Subcutaneous abdominal adipose tissue (tissue), 5 donors: ENCODE measurements at regions not wholly inside any gene's neighbourhood (a gene's known extent, or its start where the extent isn't known, plus 50 kb on each side); places are given as distances from the start of the nearest gene placed in this dataset.

Experiments
- H3K27ac ChIP-seq: one replicate; pipeline ENCODE4 v1.7.0; 2013; ENCODE audit warnings: low read depth, mild to moderate bottlenecking, inconsistent platforms, low read length, moderate library complexity
- H3K27me3 ChIP-seq, 5 donors: one replicate each; pipeline ENCODE4 v1.7.0; 2013; ENCODE audit warnings: low read length in 5 of 5, inconsistent platforms in 1 of 5; ENCODE audit not compliant: control insufficient read depth in 5 of 5, insufficient read depth in 4 of 5
- H3K36me3 ChIP-seq, 5 donors: one replicate each; pipeline ENCODE4 v1.7.0; 2013; ENCODE audit warnings: low read length in 5 of 5; ENCODE audit not compliant: control insufficient read depth in 5 of 5, insufficient read depth in 5 of 5
- H3K4me1 ChIP-seq, 5 donors: one replicate each; pipeline ENCODE4 v1.7.0; 2013; ENCODE audit warnings: low read length in 5 of 5, mild to moderate bottlenecking in 3 of 5, moderate library complexity in 1 of 5; ENCODE audit not compliant: control insufficient read depth in 5 of 5, insufficient read depth in 5 of 5
- H3K4me3 ChIP-seq, 5 donors: one replicate each; pipeline ENCODE4 v1.7.0; 2013; ENCODE audit warnings: low read length in 5 of 5, low read depth in 1 of 5
- H3K9ac ChIP-seq, 5 donors: one replicate each; pipeline ENCODE4 v1.7.0; 2013; ENCODE audit warnings: low read length in 5 of 5, mild to moderate bottlenecking in 4 of 5, moderate library complexity in 3 of 5
- H3K9me3 ChIP-seq, 5 donors: one replicate each; pipeline ENCODE4 v1.7.0; 2013; ENCODE audit warnings: low read length in 5 of 5; ENCODE audit not compliant: control insufficient read depth in 5 of 5
- donor health status: healthy.
- donor health status: healthy.
- donor health status: healthy.
- donor health status: healthy.
- donor health status: healthy.

GRCh38 chr5:124521461-124522230 lies 224.8 kb downstream of the ZNF608 start:
- H3K9me3 ChIP-seq: no peaks in the 10 kb centered on the region
- no peak overlapping the region for H3K9ac ChIP-seq
- no peak overlapping the region for H3K4me3 ChIP-seq
- H3K36me3 ChIP-seq: no peaks in the 10 kb centered on the region
- peaks cover 0 to 12% (median 6%) of the 10 kb centered on the region in 5 donors for H3K4me1 ChIP-seq
- no peaks in the 10 kb centered on the region for H3K27me3 ChIP-seq
- H3K27ac ChIP-seq: no peak overlapping the region

- Histone ChIP-seq H3K36me3 (no peaks in the 10 kb centered on the region), H3K4me3 (no peak overlapping the region), H3K27me3 (no peaks in the 10 kb centered on the region), H3K9ac (no peak overlapping the region), H3K9me3 (no peaks in the 10 kb centered on the region), H3K4me1 (peaks cover 0 to 22% (median 14%) of the 10 kb centered on the region in 5 donors), H3K27ac (no peak overlapping the region)
Measured at GRCh38 chr5:124519396-124519795, 227.0 kb downstream of the ZNF608 start.

- Histone ChIP-seq H3K27me3 (no peaks in the 10 kb centered on the region), H3K27ac (no peak overlapping the region), H3K36me3 (no peaks in the 10 kb centered on the region), H3K4me1 (peaks cover 0 to 20% (median 8%) of the 10 kb centered on the region in 5 donors), H3K9me3 (no peaks in the 10 kb centered on the region), H3K4me3 (no peak overlapping the region), H3K9ac (no peak overlapping the region)
Measured at GRCh38 chr5:124516567-124516966, 229.9 kb downstream of the ZNF608 start.

- peaks cover 0 to 20% (median 8%) of the 10 kb centered on the region in 5 donors for H3K4me1 ChIP-seq
- H3K9ac ChIP-seq: no peak overlapping the region
- no peaks in the 10 kb centered on the region for H3K27me3 ChIP-seq
- no peak overlapping the region for H3K27ac ChIP-seq
- no peak overlapping the region for H3K4me3 ChIP-seq
- H3K9me3 ChIP-seq: no peaks in the 10 kb centered on the region
- H3K36me3 ChIP-seq: no peaks in the 10 kb centered on the region
Measured at GRCh38 chr5:124515497-124516245, 230.8 kb downstream of the ZNF608 start.

- no peak overlapping the region for H3K9ac ChIP-seq
- no peaks in the 10 kb centered on the region for H3K27me3 ChIP-seq
- H3K9me3 ChIP-seq: no peaks in the 10 kb centered on the region
- no peak overlapping the region for H3K4me3 ChIP-seq
- H3K27ac ChIP-seq: no peak overlapping the region
- peaks cover 0 to 20% (median 8%) of the 10 kb centered on the region in 5 donors for H3K4me1 ChIP-seq
- H3K36me3 ChIP-seq: no peaks in the 10 kb centered on the region
Measured at GRCh38 chr5:124514956-124515355, 231.5 kb downstream of the ZNF608 start.

- no peaks in the 10 kb centered on the region for H3K36me3 ChIP-seq
- no peaks in the 10 kb centered on the region for H3K9me3 ChIP-seq
- no peak overlapping the region for H3K9ac ChIP-seq
- H3K4me3 ChIP-seq: no peak overlapping the region
- no peak overlapping the region for H3K27ac ChIP-seq
- peaks cover 0 to 15% (median 8%) of the 10 kb centered on the region in 5 donors for H3K4me1 ChIP-seq
- H3K27me3 ChIP-seq: no peaks in the 10 kb centered on the region
Measured at GRCh38 chr5:124512952-124513632, 233.3 kb downstream of the ZNF608 start.

- Histone ChIP-seq H3K9ac (no peak overlapping the region), H3K27me3 (no peaks in the 10 kb centered on the region), H3K9me3 (no peaks in the 10 kb centered on the region), H3K4me1 (peaks cover 0 to 15% (median 8%) of the 10 kb centered on the region in 5 donors), H3K36me3 (no peaks in the 10 kb centered on the region), H3K4me3 (no peak overlapping the region), H3K27ac (no peak overlapping the region)
Measured at GRCh38 chr5:124512236-124512635, 234.2 kb downstream of the ZNF608 start.

GRCh38 chr5:124511791-124512190 lies 234.6 kb downstream of the ZNF608 start:
- H3K9ac ChIP-seq: no peak overlapping the region
- H3K27ac ChIP-seq: no peak overlapping the region
- no peaks in the 10 kb centered on the region for H3K9me3 ChIP-seq
- no peaks in the 10 kb centered on the region for H3K27me3 ChIP-seq
- H3K36me3 ChIP-seq: no peaks in the 10 kb centered on the region
- no peak overlapping the region for H3K4me3 ChIP-seq
- peaks cover 0 to 15% (median 8%) of the 10 kb centered on the region in 5 donors for H3K4me1 ChIP-seq

- H3K27me3 ChIP-seq: no peaks in the 10 kb centered on the region
- no peaks in the 10 kb centered on the region for H3K36me3 ChIP-seq
- no peak overlapping the region for H3K9ac ChIP-seq
- H3K4me1 ChIP-seq: peaks cover 0 to 4% (median 0%) of the 10 kb centered on the region in 5 donors
- no peak overlapping the region for H3K27ac ChIP-seq
- H3K9me3 ChIP-seq: no peaks in the 10 kb centered on the region
- no peak overlapping the region for H3K4me3 ChIP-seq
Measured at GRCh38 chr5:124507688-124508087, 238.8 kb downstream of the ZNF608 start.
